ENCODE measurements at regions not wholly inside any gene's neighbourhood (a gene's known extent, or its start where the extent isn't known, plus 50 kb on each side); places are given as distances from the start of the nearest gene placed in this dataset.

GRCh38 chr7:45401155-45401554, 173.0 kb upstream of the ADCY1 start:
- Histone ChIP-seq H3K4me3 (replicated peaks in 1 of 3; ENCODE audit: insufficient read depth in 1 of 3, low read depth in 2 of 3, low read length in 3 of 3) (no peak overlapping the region), H3K36me3 (replicated peaks in 1 of 2; ENCODE audit: control insufficient read depth in 1 of 2, insufficient read depth in 2 of 2, low read length in 2 of 2) (no peaks in the 10 kb centered on the region), H2AFZ (ENCODE audit: low read length) (no peak overlapping the region), H4K20me1 (ENCODE audit: insufficient read depth, low read length) (no peaks in the 10 kb centered on the region), H3K79me2 (ENCODE audit: insufficient read depth, low read length) (no peaks in the 10 kb centered on the region), H3K27ac (ENCODE audit: extremely low read length, insufficient read depth, low read length) (no peak overlapping the region), H3K27me3 (ENCODE audit: control insufficient read depth in 1 of 2, insufficient read depth in 2 of 2, low read length in 2 of 2) (no peaks in the 10 kb centered on the region), H3K9me3 (ENCODE audit: low read length) (no peaks in the 10 kb centered on the region; the same call in 1 of the 2 replicates), H3K4me1 (ENCODE audit: insufficient read depth, low read length) (no peaks in the 10 kb centered on the region), H3K4me2 (ENCODE audit: low read depth, low read length) (no peak overlapping the region), H3K9ac (ENCODE audit: insufficient read depth, low read depth, low read length) (no peak overlapping the region)
- DNase-seq (ENCODE audit: low spot score) = no peak
- intact Hi-C loops (cut with micrococcal nuclease; ENCODE audit: unreplicated experiment) = no loop called here
- TF ChIP-seq ZNF775 (CRISPR knock-in tag; IDR thresholded peaks at IDR 0.05; ENCODE audit: borderline replicate concordance) (no peak), RFX3 (CRISPR knock-in tag; IDR thresholded peaks at IDR 0.05) (no peak), RELA (CRISPR knock-in tag; IDR thresholded peaks at IDR 0.05) (no peak), ZFY (CRISPR knock-in tag; IDR thresholded peaks at IDR 0.05) (no peak), ZNF558 (CRISPR knock-in tag; IDR thresholded peaks at IDR 0.05; ENCODE audit: borderline replicate concordance) (no peak), ZNF713 (CRISPR knock-in tag; IDR thresholded peaks at IDR 0.05) (no peak)
- POLR2A ChIA-PET = no interaction called here
- CTCF ChIA-PET (ENCODE audit: low intra/inter-chr PET ratio, low total read pairs) = no interaction called here
- no peak for ATAC-seq
- WGBS (ENCODE audit: low lambda C conversion rate) = 0% methylated on average over 1 of the region's 2 CpGs
- in situ Hi-C loops (cut with HindIII; ENCODE audit: extremely low pct_ligation_motif_present, low pct_unique_long_range_greater_than_20kb) = no loop called here
- no peak for FAIRE-seq
- BruUV-seq (replicated peaks) = no TSS peak

GRCh38 chr7:45401851-45402250, 172.3 kb upstream of the ADCY1 start:
- in situ Hi-C loops (cut with HindIII; ENCODE audit: extremely low pct_ligation_motif_present, low pct_unique_long_range_greater_than_20kb) = no loop called here
- WGBS (ENCODE audit: low lambda C conversion rate) = 0% methylated on average over 1 of the region's 1 CpG
- ChIA-PET POLR2A (no interaction called here), CTCF (ENCODE audit: low intra/inter-chr PET ratio, low total read pairs) (no interaction called here)
- intact Hi-C loops (cut with micrococcal nuclease; ENCODE audit: unreplicated experiment) = no loop called here
- no peaks in the 10 kb centered on the region for H3K4me1 ChIP-seq (ENCODE audit: insufficient read depth, low read length)
- H3K9me3 ChIP-seq (ENCODE audit: low read length) = no peaks in the 10 kb centered on the region; the same call in 1 of the 2 replicates
- no peak overlapping the region for H3K27ac ChIP-seq (ENCODE audit: extremely low read length, insufficient read depth, low read length)
- no peaks in the 10 kb centered on the region for H3K79me2 ChIP-seq (ENCODE audit: insufficient read depth, low read length)
- no TSS peak for BruUV-seq (replicated peaks)
- H3K4me3 ChIP-seq (replicated peaks in 1 of 3; ENCODE audit: insufficient read depth in 1 of 3, low read depth in 2 of 3, low read length in 3 of 3) = no peak overlapping the region
- ATAC-seq = no peak
- no peak overlapping the region for H3K9ac ChIP-seq (ENCODE audit: insufficient read depth, low read depth, low read length)
- TF ChIP-seq NR2C2 (CRISPR knock-in tag; IDR thresholded peaks at IDR 0.05; ENCODE audit: borderline replicate concordance) (no peak), ZMYM2 (CRISPR knock-in tag; IDR thresholded peaks at IDR 0.05) (no peak), ZNF770 (CRISPR knock-in tag; IDR thresholded peaks at IDR 0.05) (no peak), ZNF3 (CRISPR knock-in tag; IDR thresholded peaks at IDR 0.05) (no peak)
- no peaks in the 10 kb centered on the region for H3K27me3 ChIP-seq (ENCODE audit: control insufficient read depth in 1 of 2, insufficient read depth in 2 of 2, low read length in 2 of 2)
- no peak for FAIRE-seq
- H2AFZ ChIP-seq (ENCODE audit: low read length) = no peak overlapping the region
- DNase-seq (ENCODE audit: low spot score) = no peak
- no peak overlapping the region for H3K4me2 ChIP-seq (ENCODE audit: low read depth, low read length)
- no peaks in the 10 kb centered on the region for H3K36me3 ChIP-seq (replicated peaks in 1 of 2; ENCODE audit: control insufficient read depth in 1 of 2, insufficient read depth in 2 of 2, low read length in 2 of 2)
- no peaks in the 10 kb centered on the region for H4K20me1 ChIP-seq (ENCODE audit: insufficient read depth, low read length)
